ENCODE measurements at regions not wholly inside any gene's neighbourhood (a gene's known extent, or its start where the extent isn't known, plus 50 kb on each side); places are given as distances from the start of the nearest gene placed in this dataset.

DNA sequence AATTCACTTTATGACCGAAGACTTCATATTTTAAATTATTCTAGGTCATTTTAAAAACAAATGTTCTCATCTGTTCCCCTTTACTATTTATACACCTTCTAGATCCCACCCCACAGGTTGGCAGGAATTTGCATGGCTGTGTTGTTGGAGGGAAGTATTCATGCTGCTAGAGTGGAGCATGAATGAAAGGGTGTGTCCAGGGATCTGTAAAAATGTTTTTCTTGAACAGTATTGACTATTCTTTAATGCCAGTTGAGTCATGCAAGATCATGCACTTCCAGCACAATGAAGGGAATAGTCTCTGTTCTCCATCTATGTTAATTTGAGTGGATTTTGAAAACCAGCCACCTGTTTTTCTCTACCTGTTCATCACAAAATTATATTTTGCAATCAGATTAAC is 52.0 kb upstream of the COL3A1 start:
- no peak for DNase-seq (ENCODE audit: extremely low read depth, low read depth)
- TF ChIP-seq CTCF (IDR thresholded peaks at IDR 0.05; ENCODE audit: low read depth, low read length, missing control alignments), result no peak
- H3K4me3 ChIP-seq (replicated peaks; ENCODE audit: low read depth, low read length), result no peak overlapping the region

All from HFF-Myc (cell line).